ENCODE measurements at regions not wholly inside any gene's neighbourhood (a gene's known extent, or its start where the extent isn't known, plus 50 kb on each side); places are given as distances from the start of the nearest gene placed in this dataset.
"Not testable (repeated sequence)": the region's sequence is repeated elsewhere in the genome, so short reads cannot be mapped to it uniquely, and the experiment has no call there.

DNA sequence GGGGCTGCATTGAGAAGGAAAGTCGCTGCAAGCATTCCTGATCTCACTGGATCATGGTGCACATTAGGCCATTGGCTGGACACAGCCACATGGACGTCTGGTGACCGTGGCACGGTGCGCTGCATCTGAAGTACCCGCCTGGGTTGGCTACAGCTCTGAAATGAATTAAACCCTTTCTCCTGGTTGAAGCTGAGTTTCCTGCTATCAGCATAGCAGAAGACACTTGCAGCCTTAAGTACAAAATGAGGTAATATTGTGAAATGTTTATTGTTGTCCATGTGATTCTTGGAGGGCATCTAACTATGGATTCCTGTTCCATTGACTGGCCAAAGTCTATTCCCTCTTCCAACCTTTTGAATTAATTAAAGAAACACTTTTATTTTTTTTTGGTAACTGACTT lies 89.8 kb upstream of the ADTRP start:
- H3K36me3 Mint-ChIP-seq (ENCODE audit: insufficient read depth), result no peaks in the 10 kb centered on the region
- H3K27ac Mint-ChIP-seq, result no peak overlapping the region
- H3K4me3 Mint-ChIP-seq, result no peak overlapping the region
- peaks cover 27 to 32% of the 10 kb centered on the region in 2 donors for H3K27me3 Mint-ChIP-seq
- no peaks in the 10 kb centered on the region for H3K4me1 Mint-ChIP-seq (ENCODE audit: low read depth in 2 of 2)
- no peaks in the 10 kb centered on the region for H3K9me3 Mint-ChIP-seq
- ATAC-seq (replicated peaks) (no peak), DNase-seq (no peak)

DNA sequence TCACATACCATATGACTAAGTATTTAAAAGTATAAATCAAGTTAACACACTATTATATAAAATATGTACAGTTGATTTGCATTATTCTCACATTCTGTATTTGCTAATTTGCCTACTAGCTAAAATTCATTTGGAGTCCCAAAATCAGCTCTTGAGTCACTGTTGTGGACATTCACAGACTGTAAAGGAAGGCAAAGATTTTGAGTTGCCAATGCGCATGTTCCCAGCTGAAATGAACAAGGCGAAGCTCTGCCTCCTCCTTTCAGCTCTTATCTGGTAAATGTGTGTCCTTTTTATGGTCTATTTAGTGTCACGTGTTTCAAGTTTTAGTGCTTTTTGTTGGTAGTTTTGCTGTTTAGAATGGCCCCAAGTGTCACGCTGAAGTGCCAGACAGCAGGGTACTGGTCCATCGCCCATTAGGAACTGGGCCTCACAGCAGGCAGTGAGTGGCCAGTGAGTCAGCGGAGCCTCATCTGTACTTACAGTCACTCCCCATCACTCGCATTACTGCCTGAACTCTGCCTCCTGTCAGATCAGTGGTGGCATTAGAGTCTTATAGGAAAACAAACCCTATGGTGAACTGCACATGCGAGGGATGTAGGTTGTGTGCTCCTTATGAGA lies 87.2 kb upstream of the ADTRP start:
- Mint-ChIP-seq H3K4me1 (ENCODE audit: low read depth in 2 of 2) (no peaks in the 10 kb centered on the region), H3K9me3 (no peaks in the 10 kb centered on the region), H3K4me3 (no peak overlapping the region), H3K36me3 (ENCODE audit: insufficient read depth) (no peaks in the 10 kb centered on the region), H3K27ac (no peak overlapping the region), H3K27me3 (peaks cover 22 to 24% of the 10 kb centered on the region in 2 donors)
- ATAC-seq (replicated peaks), result no peak
- no peak for DNase-seq

DNA sequence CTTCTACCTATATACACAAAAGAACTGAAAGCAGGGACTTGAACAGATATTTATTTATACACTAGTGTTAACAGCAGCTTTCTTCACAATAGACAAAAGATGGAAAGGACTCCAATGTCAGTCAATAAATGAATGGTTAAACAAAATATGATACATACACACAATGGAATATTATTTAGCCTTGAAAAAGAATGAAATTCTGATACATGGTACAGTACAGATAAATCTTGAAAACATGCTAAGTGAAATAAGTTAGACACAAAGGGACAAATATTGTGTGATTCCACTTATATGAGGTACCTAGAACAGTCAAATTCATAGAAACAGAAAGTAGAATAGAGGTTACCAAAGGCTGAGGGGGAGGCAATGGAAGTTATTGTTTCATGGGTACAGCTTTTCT lies 79.8 kb upstream of the ADTRP start:
- no peak overlapping the region for H3K4me3 Mint-ChIP-seq
- ATAC-seq (replicated peaks) (no peak), DNase-seq (no peak)
- no peak overlapping the region for H3K27ac Mint-ChIP-seq
- no peaks in the 10 kb centered on the region for H3K4me1 Mint-ChIP-seq (ENCODE audit: low read depth in 2 of 2)
- no peaks in the 10 kb centered on the region for H3K9me3 Mint-ChIP-seq
- H3K36me3 Mint-ChIP-seq (ENCODE audit: insufficient read depth), result no peaks in the 10 kb centered on the region
- peaks cover 21 to 26% of the 10 kb centered on the region in 2 donors for H3K27me3 Mint-ChIP-seq

DNA sequence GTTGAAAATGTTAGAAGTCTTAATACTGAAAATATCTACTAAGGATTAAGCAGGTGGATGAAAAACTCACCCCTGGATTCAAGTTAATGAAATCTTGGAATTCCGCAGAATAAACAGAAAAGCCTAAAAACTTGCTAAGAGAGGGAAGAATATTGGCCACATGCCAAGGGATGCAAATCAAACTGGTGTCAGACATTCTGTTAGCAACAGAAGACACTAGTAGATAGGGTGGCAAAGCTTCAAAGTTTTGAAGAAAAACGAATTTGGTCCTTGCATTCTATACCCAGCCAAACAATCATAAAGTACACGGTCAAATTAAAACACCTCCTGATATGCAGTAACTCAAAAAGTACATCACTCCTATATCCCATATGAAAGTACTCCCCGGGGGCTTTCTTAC lies 77.1 kb upstream of the ADTRP start:
- Mint-ChIP-seq H3K36me3 (ENCODE audit: insufficient read depth) (no peaks in the 10 kb centered on the region), H3K4me1 (ENCODE audit: low read depth in 2 of 2) (peaks cover 4 to 5% of the 10 kb centered on the region in 2 donors), H3K27me3 (peaks cover 21 to 26% of the 10 kb centered on the region in 2 donors), H3K4me3 (no peak overlapping the region), H3K27ac (no peak overlapping the region), H3K9me3 (no peaks in the 10 kb centered on the region)
- DNase-seq (no peak), ATAC-seq (replicated peaks) (no peak)

DNA sequence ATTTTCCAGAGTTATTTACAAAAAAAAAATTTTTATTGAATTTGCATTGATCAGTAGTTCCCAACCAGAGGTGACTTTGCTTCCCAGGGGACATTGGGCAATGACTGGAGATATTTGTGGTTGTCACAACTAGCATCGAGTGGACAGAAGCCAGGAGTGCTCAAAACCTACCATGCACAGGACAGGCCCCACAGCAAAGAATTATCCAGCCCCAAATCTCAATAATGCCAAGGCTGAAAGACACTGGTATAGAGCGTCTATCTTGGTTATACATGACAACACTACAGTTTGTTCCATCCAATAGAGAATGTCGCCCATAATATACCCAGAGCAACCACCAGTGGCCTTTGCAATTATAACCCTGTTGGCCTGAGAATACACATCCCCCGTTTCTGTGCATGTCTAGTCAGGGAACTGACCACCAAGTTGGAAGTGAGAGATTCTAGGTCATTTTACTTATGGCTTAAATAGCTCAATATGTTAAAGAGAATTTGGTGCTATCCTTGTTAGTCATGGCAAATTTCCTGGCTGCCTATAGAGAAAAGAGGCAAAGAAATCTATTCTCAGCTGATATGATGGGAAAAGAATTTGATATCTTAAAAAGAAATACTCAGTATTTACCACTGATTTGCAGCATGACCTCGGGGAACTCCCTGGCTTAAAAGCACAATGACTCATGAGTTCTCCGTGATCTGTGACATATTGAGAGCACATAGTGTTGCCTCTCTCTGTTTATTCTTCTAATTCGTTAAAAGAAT lies 76.0 kb upstream of the ADTRP start:
- no peak overlapping the region for H3K27ac Mint-ChIP-seq
- no peaks in the 10 kb centered on the region for H3K9me3 Mint-ChIP-seq
- peaks cover 4 to 5% of the 10 kb centered on the region in 2 donors for H3K4me1 Mint-ChIP-seq (ENCODE audit: low read depth in 2 of 2)
- peaks cover 19 to 21% of the 10 kb centered on the region in 2 donors for H3K27me3 Mint-ChIP-seq
- no peaks in the 10 kb centered on the region for H3K36me3 Mint-ChIP-seq (ENCODE audit: insufficient read depth)
- ATAC-seq (replicated peaks), result no peak
- H3K4me3 Mint-ChIP-seq, result no peak overlapping the region
- no peak for DNase-seq

DNA sequence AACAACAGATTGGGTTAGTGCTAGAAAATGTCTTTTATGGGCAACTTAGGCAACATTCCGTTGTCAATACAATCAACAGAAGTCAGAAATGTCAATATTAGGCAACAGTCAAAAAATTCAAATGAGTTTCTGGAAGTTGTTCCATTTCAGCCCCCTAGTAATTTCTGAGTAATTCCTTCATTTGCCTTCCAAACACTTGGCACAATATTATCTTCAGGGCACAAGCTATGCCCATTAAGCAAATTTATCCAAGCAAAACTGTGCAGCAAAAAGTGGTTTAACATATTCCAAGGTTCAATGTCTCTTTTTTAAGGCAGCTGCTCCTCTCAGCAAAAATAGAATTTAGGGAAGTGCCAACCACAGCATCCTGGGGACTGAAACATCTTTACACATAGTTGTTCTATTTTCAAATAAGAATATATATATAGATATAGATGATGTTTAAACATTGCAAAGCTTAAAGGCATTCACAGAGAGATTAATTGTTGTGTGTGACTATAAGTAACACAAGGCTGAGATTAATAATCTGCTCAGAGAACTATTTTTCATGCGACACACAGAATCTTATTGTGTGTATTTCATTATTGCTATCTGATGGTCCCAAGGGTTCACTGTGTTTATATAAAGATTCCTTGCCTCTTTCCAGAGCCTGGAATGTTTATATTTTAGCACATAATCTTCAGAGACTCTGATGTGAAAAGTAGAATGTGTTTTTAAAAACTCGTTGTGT lies 75.2 kb upstream of the ADTRP start:
- Mint-ChIP-seq H3K36me3 (ENCODE audit: insufficient read depth) (no peaks in the 10 kb centered on the region), H3K4me1 (ENCODE audit: low read depth in 2 of 2) (peaks cover 4 to 5% of the 10 kb centered on the region in 2 donors), H3K27me3 (peaks cover 13 to 21% of the 10 kb centered on the region in 2 donors), H3K9me3 (no peaks in the 10 kb centered on the region), H3K27ac (no peak overlapping the region), H3K4me3 (no peak overlapping the region)
- ATAC-seq (replicated peaks) (no peak), DNase-seq (no peak)

DNA sequence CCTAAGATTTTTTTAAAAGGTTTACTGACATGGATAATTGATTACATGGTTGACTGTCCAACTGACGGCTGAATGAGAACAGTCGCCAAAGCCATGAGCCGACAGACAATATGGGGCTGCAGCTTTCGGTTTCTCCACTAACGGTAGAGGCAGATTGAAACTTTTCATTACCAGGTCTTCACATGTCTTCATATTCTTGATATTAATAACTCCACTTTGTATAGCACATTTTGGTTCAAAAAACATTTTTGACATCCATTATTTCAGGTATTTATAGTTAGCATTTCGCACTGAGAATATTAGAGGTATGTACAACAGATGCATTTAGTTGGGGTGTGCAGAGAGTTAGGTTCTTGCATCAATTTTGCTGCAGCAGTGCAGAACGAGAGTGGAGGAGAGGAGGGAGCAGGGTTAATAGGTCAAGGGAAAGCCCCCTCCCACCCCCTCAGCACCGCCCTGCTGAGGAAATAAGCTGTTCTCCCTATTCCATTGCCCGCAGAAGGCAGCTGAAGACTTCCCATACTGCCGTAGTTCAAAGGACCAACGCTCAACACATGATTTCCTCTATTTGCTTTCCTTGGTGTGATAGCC lies 73.6 kb upstream of the ADTRP start:
- no peak for DNase-seq
- Mint-ChIP-seq H3K27me3 (peaks cover 13 to 18% of the 10 kb centered on the region in 2 donors), H3K27ac (no peak overlapping the region), H3K4me1 (ENCODE audit: low read depth in 2 of 2) (peaks cover 4 to 5% of the 10 kb centered on the region in 2 donors), H3K4me3 (peak overlapping the region; percentile 54 to 60), H3K9me3 (no peaks in the 10 kb centered on the region), H3K36me3 (ENCODE audit: insufficient read depth) (no peaks in the 10 kb centered on the region)
- no peak for ATAC-seq (replicated peaks)

DNA sequence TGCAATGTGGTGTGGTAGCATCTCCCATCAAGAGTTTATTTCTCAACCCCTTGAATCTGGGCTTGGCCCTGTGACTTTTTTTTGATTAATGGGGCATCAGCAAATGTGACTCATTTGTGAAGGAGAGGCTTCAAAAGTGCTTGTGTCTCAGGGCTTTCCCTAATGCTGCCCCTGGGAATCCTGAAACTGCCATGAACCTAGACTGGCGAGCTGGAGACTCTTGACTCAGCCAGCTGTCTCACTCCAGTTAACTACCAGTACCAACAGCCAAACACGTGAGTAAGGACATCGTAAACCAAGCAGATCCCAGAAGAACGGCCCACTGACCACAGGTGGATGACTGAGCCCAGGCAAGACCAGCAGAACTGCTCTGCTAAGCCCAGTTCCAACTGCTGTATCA lies 72.8 kb upstream of the ADTRP start:
- no peak overlapping the region for H3K27ac Mint-ChIP-seq
- H3K9me3 Mint-ChIP-seq, result no peaks in the 10 kb centered on the region
- peaks cover 9 to 10% of the 10 kb centered on the region in 2 donors for H3K27me3 Mint-ChIP-seq
- ATAC-seq (replicated peaks) (no peak), DNase-seq (no peak)
- no peaks in the 10 kb centered on the region for H3K36me3 Mint-ChIP-seq (ENCODE audit: insufficient read depth)
- peak overlapping the region in 1 of 2 donors; percentile 60 for H3K4me3 Mint-ChIP-seq
- peaks cover 4 to 5% of the 10 kb centered on the region in 2 donors for H3K4me1 Mint-ChIP-seq (ENCODE audit: low read depth in 2 of 2)

DNA sequence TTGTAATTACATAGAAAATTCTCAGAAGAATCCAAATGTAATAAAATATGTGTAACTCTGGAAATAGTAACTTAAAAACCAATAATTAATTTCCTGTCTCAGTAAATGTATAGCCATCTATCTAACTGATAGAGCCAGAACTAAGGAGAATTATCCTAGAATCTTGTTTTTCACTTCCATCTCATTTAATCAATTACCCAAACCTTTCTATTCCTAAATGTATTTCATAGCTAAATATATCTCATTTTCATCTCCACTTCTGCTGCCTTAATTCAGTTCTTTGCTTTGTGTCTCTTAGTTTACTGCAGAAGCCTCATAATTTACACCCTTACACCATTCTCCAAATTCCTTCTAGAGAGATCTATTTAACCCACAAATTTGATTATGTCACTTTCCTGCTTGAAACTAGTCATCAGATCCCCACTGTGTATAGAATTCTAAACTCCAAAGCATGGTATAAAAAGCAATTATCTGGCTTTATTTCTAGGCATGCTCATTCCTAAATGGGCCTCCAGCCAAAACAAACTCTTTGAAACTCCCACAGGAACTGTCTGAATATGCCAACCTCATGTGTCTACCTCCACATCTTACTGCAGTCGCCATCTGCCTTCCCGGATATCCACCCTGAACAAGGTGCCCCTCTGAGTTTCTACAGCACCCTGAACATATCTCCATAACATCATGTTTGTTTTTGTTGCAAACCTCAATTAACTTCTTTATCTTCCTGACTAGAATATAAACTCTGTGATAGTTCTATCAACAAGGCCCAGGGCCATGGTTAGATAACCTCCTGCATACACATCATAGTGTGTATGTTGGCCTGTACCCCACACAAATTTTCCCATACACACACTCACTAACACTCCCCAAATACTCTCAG lies 70.5 kb upstream of the ADTRP start:
- Mint-ChIP-seq H3K4me3 (no peak overlapping the region), H3K4me1 (ENCODE audit: low read depth in 2 of 2) (peaks cover 4 to 5% of the 10 kb centered on the region in 2 donors), H3K27ac (no peak overlapping the region), H3K27me3 (no peaks in the 10 kb centered on the region), H3K9me3 (no peaks in the 10 kb centered on the region), H3K36me3 (ENCODE audit: insufficient read depth) (no peaks in the 10 kb centered on the region)
- ATAC-seq (replicated peaks) (no peak), DNase-seq (no peak)

DNA sequence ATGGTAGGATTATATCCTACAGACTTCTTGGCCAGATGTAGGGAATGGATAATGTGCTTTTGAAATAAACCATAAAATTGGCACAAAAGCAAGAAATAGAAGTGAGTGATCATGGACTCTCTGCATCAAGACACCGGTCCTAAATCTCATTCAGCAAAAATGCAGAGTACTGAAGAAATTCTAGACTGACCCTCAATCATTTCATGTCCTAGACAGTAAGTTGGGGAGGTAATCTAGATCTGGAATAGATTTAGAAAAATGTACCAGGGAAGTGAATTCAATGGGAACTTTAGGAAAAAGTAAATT lies 69.7 kb upstream of the ADTRP start:
- peaks cover 4 to 5% of the 10 kb centered on the region in 2 donors for H3K4me1 Mint-ChIP-seq (ENCODE audit: low read depth in 2 of 2)
- H3K27me3 Mint-ChIP-seq, result no peaks in the 10 kb centered on the region
- ATAC-seq (replicated peaks) (no peak), DNase-seq (no peak)
- H3K4me3 Mint-ChIP-seq, result no peak overlapping the region
- H3K27ac Mint-ChIP-seq, result no peak overlapping the region
- no peaks in the 10 kb centered on the region for H3K9me3 Mint-ChIP-seq
- H3K36me3 Mint-ChIP-seq (ENCODE audit: insufficient read depth), result no peaks in the 10 kb centered on the region

DNA sequence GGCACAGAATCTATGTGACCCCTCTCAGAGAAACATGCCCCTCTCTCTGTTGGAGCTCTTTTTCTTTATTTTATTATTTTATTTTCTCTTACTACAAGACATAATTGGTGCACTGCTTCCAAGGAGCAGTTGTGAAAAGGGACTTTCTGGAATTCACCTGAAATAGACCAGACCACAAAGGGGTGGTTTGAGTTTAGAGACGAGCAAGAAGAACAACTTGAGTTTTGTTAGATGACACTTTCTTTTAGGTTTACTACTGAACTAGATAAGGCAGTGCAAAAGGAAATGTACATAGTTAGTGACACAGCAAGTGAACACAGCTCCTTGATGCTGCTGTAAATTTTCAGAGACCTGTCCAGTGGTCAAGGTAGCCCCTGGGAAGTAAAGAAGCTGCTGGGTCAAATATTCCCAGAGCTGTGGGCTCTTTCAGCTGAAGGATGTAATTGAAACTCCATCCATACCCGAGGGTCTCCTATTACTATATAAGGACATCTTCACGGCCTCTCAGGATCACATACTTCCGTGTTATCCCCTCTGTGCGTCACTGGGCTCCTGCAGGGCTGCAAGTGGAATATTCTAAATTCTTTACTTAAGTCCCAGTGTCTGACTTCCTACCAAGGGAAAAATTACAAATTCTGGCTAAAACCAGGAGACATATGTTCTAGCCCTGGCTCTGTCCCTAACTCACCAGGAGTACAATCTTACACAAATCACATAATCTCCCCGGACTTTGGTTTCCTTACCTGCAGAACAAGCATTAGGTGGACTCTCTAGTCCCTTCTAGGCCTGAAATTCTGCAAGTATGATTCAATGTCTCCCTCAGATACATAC lies 69.1 kb upstream of the ADTRP start:
- no peak overlapping the region for H3K27ac Mint-ChIP-seq
- H3K4me3 Mint-ChIP-seq, result no peak overlapping the region
- no peaks in the 10 kb centered on the region for H3K36me3 Mint-ChIP-seq (ENCODE audit: insufficient read depth)
- peaks cover 4 to 5% of the 10 kb centered on the region in 2 donors for H3K4me1 Mint-ChIP-seq (ENCODE audit: low read depth in 2 of 2)
- ATAC-seq (replicated peaks), result no peak
- no peaks in the 10 kb centered on the region for H3K9me3 Mint-ChIP-seq
- DNase-seq, result no peak
- no peaks in the 10 kb centered on the region for H3K27me3 Mint-ChIP-seq

DNA sequence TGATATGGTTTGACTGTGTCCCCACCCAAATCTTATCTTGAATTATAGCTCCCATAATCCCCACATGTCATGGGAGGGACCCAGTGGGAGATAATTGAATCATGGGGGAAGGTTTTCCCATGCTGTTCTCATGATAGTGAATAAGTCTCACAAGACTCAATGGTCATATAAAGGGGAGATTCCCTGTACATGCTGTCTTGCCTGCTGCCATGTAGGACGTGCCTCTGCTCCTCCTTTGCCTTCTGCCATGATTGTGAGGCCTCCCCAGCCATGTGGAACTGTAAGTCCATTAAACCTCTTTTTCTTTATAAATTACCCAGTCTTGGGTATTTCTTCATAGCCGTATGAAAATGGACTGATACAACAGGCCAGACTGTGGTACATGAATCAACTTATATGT lies 68.5 kb upstream of the ADTRP start:
- H3K9me3 Mint-ChIP-seq; H3K27ac Mint-ChIP-seq; H3K36me3 Mint-ChIP-seq (ENCODE audit: insufficient read depth); H3K4me1 Mint-ChIP-seq (ENCODE audit: low read depth in 2 of 2); DNase-seq; H3K27me3 Mint-ChIP-seq; H3K4me3 Mint-ChIP-seq; ATAC-seq (replicated peaks): not testable (repeated sequence)

Measured in effector memory CD8-positive, alpha-beta T cell (primary cell).